Memory B cell (primary cell): ENCODE measurements at regions not wholly inside any gene's neighbourhood (a gene's known extent, or its start where the extent isn't known, plus 50 kb on each side); places are given as distances from the start of the nearest gene placed in this dataset.
"Not testable (repeated sequence)": the region's sequence is repeated elsewhere in the genome, so short reads cannot be mapped to it uniquely, and the experiment has no call there.

ENCODE experiments used
- ATAC-seq: fragments of 150-1000 bp; cut with Tn5 transposase; 2 replicates; pipeline ENCODE4 v1.10.0; 2021; ENCODE audit warnings: low read depth, mild to moderate bottlenecking, moderate library complexity
- DNase-seq, 2 donors: peaks; one replicate each; pipeline ENCODE4 v3.0.0; 2022; ENCODE audit warnings: low spot score in 2 of 2
- H3K27ac Mint-ChIP-seq: one replicate; pipeline ENCODE4 v1.8.0; 2022; ENCODE audit warnings: mild to moderate bottlenecking, moderate library complexity, mixed read lengths
- H3K27me3 Mint-ChIP-seq: one replicate; pipeline ENCODE4 v1.8.0; 2022; ENCODE audit warnings: mixed read lengths
- H3K36me3 Mint-ChIP-seq: one replicate; pipeline ENCODE4 v1.8.0; 2022; ENCODE audit warnings: mild to moderate bottlenecking, mixed read lengths
- H3K4me1 Mint-ChIP-seq: one replicate; pipeline ENCODE4 v1.8.0; 2022; ENCODE audit warnings: mixed read lengths
- H3K4me3 Mint-ChIP-seq: one replicate; pipeline ENCODE4 v1.8.0; 2022; ENCODE audit warnings: mild to moderate bottlenecking, moderate library complexity, mixed read lengths
- H3K9me3 Mint-ChIP-seq: one replicate; pipeline ENCODE4 v1.8.0; 2022; ENCODE audit warnings: mixed read lengths

DNA sequence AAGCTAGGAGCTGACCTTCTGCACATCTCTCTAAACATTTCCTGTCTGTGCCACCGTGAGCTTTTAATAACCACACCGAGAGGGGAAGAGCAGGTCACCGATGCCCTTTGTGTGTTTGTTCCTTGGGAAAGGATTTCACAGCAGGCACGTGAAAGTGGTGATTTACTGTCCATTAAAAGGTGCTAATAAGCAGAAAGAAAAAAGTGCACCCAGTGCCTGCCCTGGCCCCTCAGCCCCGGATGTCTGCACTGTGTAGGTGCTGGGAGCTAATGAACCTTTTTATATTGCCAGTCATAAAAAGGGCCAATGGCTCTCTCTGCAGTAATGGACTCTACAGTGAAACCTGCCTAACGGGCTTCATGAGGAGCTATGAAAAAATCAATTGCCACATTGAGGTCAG lies 312.6 kb downstream of the C6orf118 start:
- ATAC-seq (no peak), DNase-seq (no peak)
- Mint-ChIP-seq H3K4me3 (no peak overlapping the region), H3K4me1 (no peaks in the 10 kb centered on the region), H3K9me3 (peaks cover 3% of the 10 kb centered on the region), H3K27ac (no peak overlapping the region), H3K27me3 (no peaks in the 10 kb centered on the region), H3K36me3 (no peaks in the 10 kb centered on the region)

- Mint-ChIP-seq H3K27ac (no peak overlapping the region), H3K4me1 (no peaks in the 10 kb centered on the region), H3K27me3 (no peaks in the 10 kb centered on the region), H3K4me3 (no peak overlapping the region), H3K36me3 (no peaks in the 10 kb centered on the region), H3K9me3 (peaks cover 1% of the 10 kb centered on the region)
- DNase-seq (no peak), ATAC-seq (no peak)
Observed at GRCh38 chr6:164991573-164991972, 317.8 kb downstream of the C6orf118 start.

DNA sequence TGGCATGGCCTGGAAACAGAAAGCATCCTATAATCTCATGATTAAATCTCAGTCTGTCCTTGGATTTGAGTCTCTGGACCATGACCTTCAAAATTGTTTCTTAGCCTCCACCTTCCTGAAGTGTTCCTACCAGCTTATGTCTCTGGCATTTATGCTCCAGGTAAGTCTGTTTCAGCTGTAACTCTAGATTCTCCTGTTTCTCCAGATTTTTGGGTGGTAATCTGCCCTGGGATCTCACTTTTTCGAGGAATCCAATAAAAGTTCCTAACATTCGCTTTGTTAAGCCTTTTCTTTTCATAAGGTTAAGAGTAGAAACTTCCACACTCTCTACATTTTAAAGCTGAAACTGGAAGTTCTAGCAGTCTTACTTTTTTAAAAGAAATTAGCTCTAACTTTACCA lies 318.5 kb downstream of the C6orf118 start:
- Mint-ChIP-seq H3K4me3 (no peak overlapping the region), H3K27me3 (no peaks in the 10 kb centered on the region), H3K27ac (no peak overlapping the region), H3K36me3 (no peaks in the 10 kb centered on the region), H3K9me3 (peaks cover 2% of the 10 kb centered on the region), H3K4me1 (no peaks in the 10 kb centered on the region)
- DNase-seq: no peak
- ATAC-seq: no peak

DNA sequence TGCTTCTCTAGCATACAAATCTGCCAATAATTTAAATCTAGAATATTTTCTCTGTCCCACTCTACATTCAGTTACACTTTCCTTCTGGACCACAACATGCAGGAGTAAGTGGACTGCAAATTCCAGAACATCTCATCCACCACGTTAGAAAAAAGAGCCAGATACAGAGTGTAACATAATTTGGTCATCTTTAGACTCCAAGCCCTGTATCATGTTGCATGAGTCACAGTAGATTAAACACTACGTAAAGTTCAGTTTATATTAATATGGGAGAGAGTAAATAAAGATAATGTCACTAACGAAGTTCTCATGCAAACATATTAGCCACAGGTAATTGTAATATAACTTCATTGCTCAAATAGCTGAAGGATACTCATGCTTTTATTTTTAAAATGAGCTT lies 327.0 kb downstream of the C6orf118 start:
- no peak overlapping the region for H3K4me3 Mint-ChIP-seq
- ATAC-seq: no peak
- H3K27me3 Mint-ChIP-seq: no peaks in the 10 kb centered on the region
- no peak for DNase-seq
- H3K4me1 Mint-ChIP-seq: no peaks in the 10 kb centered on the region
- H3K27ac Mint-ChIP-seq: no peak overlapping the region
- no peaks in the 10 kb centered on the region for H3K36me3 Mint-ChIP-seq
- peaks cover 5% of the 10 kb centered on the region for H3K9me3 Mint-ChIP-seq

DNA sequence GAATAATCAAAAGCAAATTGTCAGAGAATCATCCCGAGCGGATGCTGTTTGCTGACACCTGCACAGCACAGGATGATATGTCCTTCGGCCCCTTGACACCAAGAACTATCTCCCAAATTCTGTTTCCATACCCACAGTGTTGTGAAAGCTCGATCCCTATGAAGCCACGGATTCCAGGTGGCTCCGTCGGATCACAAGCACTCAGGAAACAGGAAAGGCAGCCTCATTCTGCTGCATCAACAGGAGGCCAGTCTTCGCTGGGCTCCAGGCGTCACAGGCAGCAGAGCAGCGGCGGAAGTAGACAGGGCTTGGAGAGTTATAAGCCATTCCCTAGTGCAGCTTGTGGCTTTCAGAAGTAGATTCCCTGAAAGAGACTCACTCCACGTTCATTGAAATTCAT lies 342.3 kb downstream of the C6orf118 start:
- Mint-ChIP-seq H3K27ac (no peak overlapping the region), H3K9me3 (no peaks in the 10 kb centered on the region), H3K36me3 (no peaks in the 10 kb centered on the region), H3K4me1 (no peaks in the 10 kb centered on the region), H3K27me3 (no peaks in the 10 kb centered on the region), H3K4me3 (no peak overlapping the region)
- ATAC-seq (no peak), DNase-seq (no peak)

- ATAC-seq (no peak), DNase-seq (no peak)
- H3K36me3 Mint-ChIP-seq: no peaks in the 10 kb centered on the region
- H3K27me3 Mint-ChIP-seq: no peaks in the 10 kb centered on the region
- H3K9me3 Mint-ChIP-seq: peaks cover 5% of the 10 kb centered on the region
- no peaks in the 10 kb centered on the region for H3K4me1 Mint-ChIP-seq
- no peak overlapping the region for H3K27ac Mint-ChIP-seq
- H3K4me3 Mint-ChIP-seq: no peak overlapping the region
Observed at GRCh38 chr6:164962805-164963204, 346.6 kb downstream of the C6orf118 start.

DNA sequence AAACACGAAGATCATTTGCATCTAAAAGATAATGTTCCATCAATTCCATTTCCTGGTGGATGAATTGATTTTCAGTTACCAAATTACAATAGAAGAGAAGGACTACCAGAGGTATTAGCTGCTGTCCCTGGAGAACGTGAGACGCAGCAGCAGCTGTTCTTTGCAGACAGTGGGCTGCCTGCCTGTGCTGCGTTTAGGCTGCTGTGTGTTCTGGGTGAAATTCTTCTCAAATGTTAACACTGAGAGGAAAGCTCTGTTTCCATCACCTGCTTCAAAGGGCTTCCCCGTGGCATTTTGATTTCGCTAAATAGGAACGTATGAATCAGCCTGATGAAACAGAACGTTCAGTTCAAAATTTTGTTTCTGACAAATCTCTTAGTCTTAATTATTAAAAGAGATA lies 362.2 kb downstream of the C6orf118 start:
- DNase-seq (no peak), ATAC-seq (no peak)
- H3K4me3 Mint-ChIP-seq: no peak overlapping the region
- H3K36me3 Mint-ChIP-seq: no peaks in the 10 kb centered on the region
- H3K27me3 Mint-ChIP-seq: no peaks in the 10 kb centered on the region
- H3K9me3 Mint-ChIP-seq: peaks cover 4% of the 10 kb centered on the region
- no peak overlapping the region for H3K27ac Mint-ChIP-seq
- no peaks in the 10 kb centered on the region for H3K4me1 Mint-ChIP-seq

DNA sequence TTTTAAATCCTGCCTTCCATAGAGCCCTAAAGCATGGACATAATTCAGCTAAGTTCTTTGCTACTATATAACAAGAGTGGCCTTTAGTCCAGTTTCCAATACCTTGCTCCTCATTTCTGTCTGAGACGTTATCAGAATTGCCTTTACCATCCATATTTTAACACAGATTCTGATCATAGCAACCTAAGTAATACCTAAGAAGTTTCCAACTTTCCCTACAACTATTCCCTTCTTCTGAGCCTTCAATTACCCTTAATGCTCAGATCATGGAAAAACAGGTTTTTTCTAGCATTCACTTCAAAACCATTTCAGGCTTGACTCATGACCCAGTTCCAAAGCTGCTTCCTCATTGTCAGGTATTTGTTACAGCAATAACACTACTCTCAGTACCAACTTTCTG lies 367.1 kb downstream of the C6orf118 start:
- peaks cover 10% of the 10 kb centered on the region for H3K9me3 Mint-ChIP-seq
- no peaks in the 10 kb centered on the region for H3K36me3 Mint-ChIP-seq
- ATAC-seq (no peak), DNase-seq (no peak)
- no peak overlapping the region for H3K4me3 Mint-ChIP-seq
- H3K27me3 Mint-ChIP-seq: no peaks in the 10 kb centered on the region
- H3K27ac Mint-ChIP-seq: no peak overlapping the region
- H3K4me1 Mint-ChIP-seq: no peaks in the 10 kb centered on the region

GRCh38 chr6:164933238-164933794 lies 376.1 kb downstream of the C6orf118 start:
- H3K9me3 Mint-ChIP-seq, H3K4me1 Mint-ChIP-seq, DNase-seq, H3K27ac Mint-ChIP-seq, ATAC-seq, H3K36me3 Mint-ChIP-seq, H3K27me3 Mint-ChIP-seq, H3K4me3 Mint-ChIP-seq: not testable (repeated sequence)

- no peaks in the 10 kb centered on the region for H3K27me3 Mint-ChIP-seq
- H3K27ac Mint-ChIP-seq: no peak overlapping the region
- no peaks in the 10 kb centered on the region for H3K9me3 Mint-ChIP-seq
- H3K4me3 Mint-ChIP-seq: no peak overlapping the region
- H3K4me1 Mint-ChIP-seq: no peaks in the 10 kb centered on the region
- DNase-seq: no peak
- no peak for ATAC-seq
- no peaks in the 10 kb centered on the region for H3K36me3 Mint-ChIP-seq
Observed at GRCh38 chr6:164929408-164929977, 379.9 kb downstream of the C6orf118 start.

- DNase-seq: no peak
- H3K4me1 Mint-ChIP-seq: no peaks in the 10 kb centered on the region
- H3K9me3 Mint-ChIP-seq: no peaks in the 10 kb centered on the region
- no peak overlapping the region for H3K27ac Mint-ChIP-seq
- no peak overlapping the region for H3K4me3 Mint-ChIP-seq
- no peaks in the 10 kb centered on the region for H3K36me3 Mint-ChIP-seq
- no peak for ATAC-seq
- H3K27me3 Mint-ChIP-seq: no peaks in the 10 kb centered on the region
Observed at GRCh38 chr6:164928728-164929407, 380.5 kb downstream of the C6orf118 start.

DNA sequence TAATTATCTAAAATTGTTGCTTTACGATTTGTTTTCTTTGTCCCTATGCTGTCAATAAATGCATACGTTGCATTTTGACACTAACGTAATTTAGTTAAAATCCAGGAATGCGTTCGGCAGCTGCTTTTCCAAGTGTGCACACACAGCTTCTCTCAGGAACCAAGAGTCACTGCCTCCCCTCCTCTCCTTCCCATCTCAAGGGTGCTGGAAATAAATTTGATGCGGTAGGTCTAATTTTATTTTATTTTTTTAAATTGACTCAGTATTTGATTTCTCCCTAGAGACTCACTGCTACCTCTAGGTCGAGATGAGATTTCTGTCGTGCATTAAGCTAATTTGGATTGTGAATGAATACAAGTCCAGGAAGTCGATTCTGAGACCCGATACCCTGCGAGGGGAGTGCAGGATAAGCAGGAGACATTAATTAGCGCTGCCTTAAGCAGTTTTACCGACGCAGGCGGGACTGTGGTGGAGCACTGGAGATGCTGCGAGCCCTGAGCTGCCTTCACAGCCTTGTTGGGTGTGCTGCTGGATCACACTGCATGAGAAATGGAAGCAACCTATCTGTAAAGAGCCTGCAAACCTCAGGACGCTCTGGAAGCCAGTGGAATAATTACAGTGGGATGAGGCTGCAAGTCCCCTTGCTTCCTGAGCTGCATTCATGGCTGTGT lies 381.2 kb downstream of the C6orf118 start:
- H3K36me3 Mint-ChIP-seq: no peaks in the 10 kb centered on the region
- no peaks in the 10 kb centered on the region for H3K27me3 Mint-ChIP-seq
- ATAC-seq (no peak), DNase-seq (no peak)
- H3K4me3 Mint-ChIP-seq: no peak overlapping the region
- H3K27ac Mint-ChIP-seq: no peak overlapping the region
- H3K4me1 Mint-ChIP-seq: no peaks in the 10 kb centered on the region
- no peaks in the 10 kb centered on the region for H3K9me3 Mint-ChIP-seq

DNA sequence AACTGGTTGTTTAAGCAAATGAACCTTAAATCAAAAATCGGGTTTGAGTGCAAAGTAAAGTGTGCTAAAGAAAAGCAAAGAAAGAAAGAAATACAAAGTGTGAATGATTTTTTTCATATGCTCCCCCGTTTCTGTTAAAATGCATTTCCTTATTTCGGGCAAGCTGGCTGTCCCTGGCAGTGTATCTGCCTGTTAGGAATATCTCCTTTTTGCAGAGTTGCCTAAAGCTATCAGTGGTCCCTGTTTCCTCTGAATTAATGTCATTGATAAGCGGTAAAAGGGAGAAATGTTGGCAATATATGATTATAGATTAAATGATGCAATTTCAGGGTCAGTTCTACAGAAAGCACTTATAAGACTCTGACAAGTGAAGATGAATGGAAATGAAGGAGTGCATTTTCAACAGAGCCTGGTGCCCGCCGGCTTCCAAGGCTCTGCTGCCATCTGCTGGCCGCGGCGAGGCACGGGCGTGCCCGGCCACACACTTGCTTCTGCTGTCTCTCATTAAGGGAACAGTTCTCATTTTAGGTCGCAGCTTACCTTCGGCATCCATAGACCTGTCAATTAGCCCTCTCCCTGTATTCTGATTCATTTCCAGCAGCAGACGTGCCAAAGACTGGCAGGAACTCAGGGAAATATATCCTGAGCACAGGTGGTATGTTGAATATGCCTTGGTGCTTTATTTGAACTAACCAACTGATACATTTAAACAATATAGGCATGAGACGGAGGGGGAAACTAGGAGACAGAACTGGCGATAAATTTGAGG lies 381.9 kb downstream of the C6orf118 start:
- no peaks in the 10 kb centered on the region for H3K27me3 Mint-ChIP-seq
- ATAC-seq (peak; percentile 64), DNase-seq (peak; percentile 49 to 55)
- no peak overlapping the region for H3K4me3 Mint-ChIP-seq
- H3K36me3 Mint-ChIP-seq: no peaks in the 10 kb centered on the region
- no peaks in the 10 kb centered on the region for H3K4me1 Mint-ChIP-seq
- no peak overlapping the region for H3K27ac Mint-ChIP-seq
- H3K9me3 Mint-ChIP-seq: no peaks in the 10 kb centered on the region

GRCh38 chr6:164926686-164927085 lies 382.7 kb downstream of the C6orf118 start:
- no peak overlapping the region for H3K4me3 Mint-ChIP-seq
- no peaks in the 10 kb centered on the region for H3K36me3 Mint-ChIP-seq
- H3K9me3 Mint-ChIP-seq: no peaks in the 10 kb centered on the region
- H3K27me3 Mint-ChIP-seq: no peaks in the 10 kb centered on the region
- H3K27ac Mint-ChIP-seq: no peak overlapping the region
- no peaks in the 10 kb centered on the region for H3K4me1 Mint-ChIP-seq
- DNase-seq (no peak), ATAC-seq (no peak)
